ENCODE measurements at regions not wholly inside any gene's neighbourhood (a gene's known extent, or its start where the extent isn't known, plus 50 kb on each side); places are given as distances from the start of the nearest gene placed in this dataset.

DNA sequence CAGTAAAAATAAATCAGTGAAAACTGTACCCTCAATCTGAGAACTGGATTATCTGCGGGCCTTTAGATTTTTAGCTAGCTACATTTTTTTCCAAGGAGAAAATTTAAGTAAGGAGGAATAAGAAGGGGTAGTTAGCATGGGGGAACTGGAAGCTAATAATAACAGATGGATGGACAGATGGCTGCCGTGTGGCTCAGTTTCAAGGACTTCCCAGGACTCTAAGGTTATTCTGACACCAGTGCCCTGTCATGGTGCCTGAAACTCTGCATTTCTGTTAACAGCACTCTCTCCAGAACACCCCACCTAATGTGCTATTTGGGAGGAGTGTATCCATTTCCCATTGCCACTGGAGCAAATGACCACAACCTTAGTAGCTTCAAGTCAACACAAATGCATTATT is 75.7 kb upstream of the PDE1C start:
- no peak for DNase-seq (ENCODE audit: low read depth in 2 of 2)

DNA sequence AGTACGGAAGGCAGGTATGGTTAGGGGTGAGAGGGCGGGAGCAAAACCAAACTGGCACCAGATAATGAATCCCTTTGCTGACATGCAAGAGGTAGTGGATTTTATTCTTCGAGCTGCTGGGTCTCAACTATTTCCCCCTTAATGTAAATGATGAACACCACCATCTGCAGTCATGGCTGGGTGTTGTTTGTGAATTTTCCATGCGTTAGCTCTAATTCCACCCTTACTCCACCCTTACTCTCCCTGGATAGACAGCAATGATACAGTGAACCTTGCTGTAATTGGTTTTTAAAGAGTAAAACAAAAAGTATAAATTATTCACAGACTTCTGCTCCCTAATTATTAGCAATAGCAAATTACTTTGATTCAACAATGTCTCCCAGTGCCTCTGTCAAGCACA is 74.5 kb upstream of the PDE1C start:
- no peak for DNase-seq (ENCODE audit: low read depth in 2 of 2)

DNA sequence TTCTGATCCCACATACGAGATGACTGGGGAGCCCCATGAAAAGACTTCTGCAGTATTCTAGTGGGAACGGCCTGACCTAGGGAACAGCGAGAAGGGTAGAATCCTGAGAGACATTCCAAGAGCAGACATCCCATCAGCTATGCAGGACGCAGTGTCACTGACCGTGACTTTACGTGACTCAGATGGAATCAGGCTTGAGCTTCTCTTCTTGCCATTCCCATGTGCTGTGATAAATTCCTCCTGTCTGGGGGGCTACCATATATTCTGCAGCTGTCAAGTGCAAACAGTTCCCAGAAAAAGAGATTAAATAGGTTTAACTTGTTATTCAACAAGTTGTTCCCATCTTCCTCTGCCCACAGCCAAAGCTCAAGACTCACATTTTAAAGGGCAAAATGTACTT is 73.1 kb upstream of the PDE1C start:
- DNase-seq (ENCODE audit: low read depth in 2 of 2), result no peak

DNA sequence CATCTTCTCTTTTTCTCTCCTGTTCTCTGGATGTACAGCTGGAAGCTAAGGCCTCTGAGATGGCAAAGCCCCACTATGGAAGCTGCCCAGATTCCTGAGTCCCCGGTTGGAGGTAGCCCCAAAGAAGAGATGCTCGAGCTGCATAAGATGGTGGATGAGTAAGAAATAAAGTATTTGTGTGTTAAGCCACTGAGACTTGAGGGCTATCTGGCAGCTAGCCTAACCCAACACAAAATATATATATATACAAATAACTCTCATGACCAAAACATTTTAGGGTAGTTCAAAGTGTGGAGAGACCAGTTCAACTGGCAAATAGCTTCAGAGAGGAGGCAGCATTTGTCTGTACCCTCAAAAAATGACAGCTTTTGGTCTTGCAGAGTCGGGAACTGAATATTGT is 72.4 kb upstream of the PDE1C start:
- no peak for DNase-seq (ENCODE audit: low read depth in 2 of 2)

GRCh38 chr7:32140210-32140939 is 70.2 kb upstream of the PDE1C start:
- no peak for DNase-seq (ENCODE audit: low read depth in 2 of 2)

DNA sequence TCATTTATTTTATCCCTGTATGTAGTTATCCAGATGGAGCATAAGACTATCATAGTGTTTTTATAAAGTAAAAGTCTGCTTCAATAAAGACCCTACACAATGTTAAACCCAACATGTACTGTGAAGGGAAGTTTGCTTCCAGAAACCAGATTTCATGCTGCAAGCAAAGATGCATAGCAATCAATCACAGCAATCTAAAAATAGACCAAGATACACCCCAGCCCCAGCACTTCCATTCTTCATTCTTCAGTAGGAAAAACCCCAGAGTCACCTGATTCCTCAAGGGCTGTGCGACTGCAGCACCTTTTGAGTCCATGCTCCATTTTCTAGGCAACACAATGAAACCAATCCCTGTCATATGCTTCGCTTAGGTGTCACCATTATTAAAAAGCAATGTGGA is 66.9 kb upstream of the PDE1C start:
- DNase-seq (ENCODE audit: low read depth in 2 of 2), result no peak

- DNase-seq (ENCODE audit: low read depth in 2 of 2), result no peak
Measured at GRCh38 chr7:32131091-32131490, 60.9 kb upstream of the PDE1C start.

DNA sequence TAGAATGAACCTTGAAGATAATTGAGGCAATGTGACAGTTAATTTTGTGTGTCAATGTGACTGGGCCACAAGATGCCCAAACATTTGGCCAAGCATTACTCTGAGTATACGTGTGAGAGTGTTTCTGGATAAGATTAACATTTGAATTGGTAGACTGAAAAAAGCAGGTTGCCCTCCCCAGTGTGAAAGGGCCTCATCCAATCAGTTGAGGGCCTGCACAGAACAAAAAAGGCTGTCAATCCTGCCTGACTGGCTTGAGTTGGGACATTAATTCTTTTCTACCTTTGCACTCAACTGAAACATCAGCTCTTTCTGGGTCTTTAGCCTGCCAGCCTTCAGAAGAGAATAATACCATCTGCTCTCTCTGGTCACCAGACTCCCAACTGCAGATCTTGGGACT is 56.6 kb upstream of the PDE1C start:
- no peak for DNase-seq (ENCODE audit: low read depth in 2 of 2)

Measured in stimulated activated CD4-positive, alpha-beta T cell treated with anti-CD3 and anti-CD28 coated beads, Interleukin-4, amount 100 ng/mL, for 48 hours (primary cell).